SU-DHL-6 (cell line): ENCODE measurements at regions not wholly inside any gene's neighbourhood (a gene's known extent, or its start where the extent isn't known, plus 50 kb on each side); places are given as distances from the start of the nearest gene placed in this dataset.

ENCODE experiments used
- EZH2phosphoT487 ChIP-seq: fragments of 200-600 bp; sonication (generic), shearing (Covaris generic); conservative IDR thresholded peaks from 2 replicates; pipeline ENCODE4 v1.6.1; 2018; ENCODE audit warnings: mild to moderate bottlenecking, antibody characterized with exemption, low read length, moderate library complexity, mixed read lengths
- TF ChIP-seq, protein P1 (sequence below): fragments of 200-600 bp; sonication (generic); IDR thresholded peaks from one replicate; pipeline ENCODE4 v1.5.1; 2017; ENCODE audit warnings: antibody characterized with exemption, mild to moderate bottlenecking, low read length, moderate library complexity; ENCODE audit not compliant: insufficient read depth, poor library complexity, severe bottlenecking

DNA sequence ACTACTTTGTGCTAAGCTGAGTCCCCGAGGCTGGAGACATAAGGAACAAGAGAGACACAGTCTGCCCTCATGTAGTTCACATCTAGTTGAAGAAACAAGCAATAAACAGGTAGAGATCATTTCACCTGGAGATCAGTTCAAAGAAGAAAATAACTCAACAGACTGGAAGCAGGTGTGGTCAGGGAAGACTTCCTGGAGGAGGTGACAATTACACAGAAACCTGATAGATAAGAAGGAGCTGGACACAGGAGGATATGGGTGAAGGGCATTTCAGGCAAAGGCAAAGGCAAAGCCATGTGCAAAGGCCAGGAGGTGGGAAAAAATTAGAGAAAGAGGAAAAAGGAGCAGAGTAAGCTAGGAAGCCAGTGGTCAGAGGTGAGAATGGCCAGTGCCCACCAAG is 115.6 kb downstream of the MN1 start:
- TF ChIP-seq, protein P1, sequence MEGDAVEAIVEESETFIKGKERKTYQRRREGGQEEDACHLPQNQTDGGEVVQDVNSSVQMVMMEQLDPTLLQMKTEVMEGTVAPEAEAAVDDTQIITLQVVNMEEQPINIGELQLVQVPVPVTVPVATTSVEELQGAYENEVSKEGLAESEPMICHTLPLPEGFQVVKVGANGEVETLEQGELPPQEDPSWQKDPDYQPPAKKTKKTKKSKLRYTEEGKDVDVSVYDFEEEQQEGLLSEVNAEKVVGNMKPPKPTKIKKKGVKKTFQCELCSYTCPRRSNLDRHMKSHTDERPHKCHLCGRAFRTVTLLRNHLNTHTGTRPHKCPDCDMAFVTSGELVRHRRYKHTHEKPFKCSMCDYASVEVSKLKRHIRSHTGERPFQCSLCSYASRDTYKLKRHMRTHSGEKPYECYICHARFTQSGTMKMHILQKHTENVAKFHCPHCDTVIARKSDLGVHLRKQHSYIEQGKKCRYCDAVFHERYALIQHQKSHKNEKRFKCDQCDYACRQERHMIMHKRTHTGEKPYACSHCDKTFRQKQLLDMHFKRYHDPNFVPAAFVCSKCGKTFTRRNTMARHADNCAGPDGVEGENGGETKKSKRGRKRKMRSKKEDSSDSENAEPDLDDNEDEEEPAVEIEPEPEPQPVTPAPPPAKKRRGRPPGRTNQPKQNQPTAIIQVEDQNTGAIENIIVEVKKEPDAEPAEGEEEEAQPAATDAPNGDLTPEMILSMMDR = no peak
- TF ChIP-seq EZH2phosphoT487 = no peak
